GM12892 (cell line): ENCODE measurements at regions not wholly inside any gene's neighbourhood (a gene's known extent, or its start where the extent isn't known, plus 50 kb on each side); places are given as distances from the start of the nearest gene placed in this dataset.

ENCODE experiments used
- POLR2A ChIP-seq: IDR thresholded peaks from 2 replicates; pipeline ENCODE4 v1.6.1; 2011; ENCODE audit warnings: low read depth, low read length, control low read depth
- POLR2AphosphoS5 ChIP-seq: IDR thresholded peaks from 2 replicates; pipeline ENCODE4 v1.6.1; 2011; ENCODE audit warnings: low read depth, low read length, control low read depth
- TAF1 ChIP-seq: IDR thresholded peaks from 2 replicates; pipeline ENCODE4 v1.6.1; 2011; ENCODE audit warnings: low read depth, mild to moderate bottlenecking, control low read depth, low read length, borderline replicate concordance

GRCh38 chr19:30690935-30691818, 319.0 kb downstream of the ZNF536 start:
- no peak for TF ChIP-seq POLR2A
- no peak for TF ChIP-seq TAF1
- TF ChIP-seq POLR2AphosphoS5: no peak
